SK-N-SH treated with all-trans-retinoic acid at 6 μM for 48 hours (cell line): ENCODE measurements at regions not wholly inside any gene's neighbourhood (a gene's known extent, or its start where the extent isn't known, plus 50 kb on each side); places are given as distances from the start of the nearest gene placed in this dataset.

Source experiments
- ATAC-seq: fragments of 200-7000 bp; cut with Tn5 transposase; 3 replicates; pipeline ENCODE4 v1.9.1; 2020; ENCODE audit warnings: mild to moderate bottlenecking, moderate library complexity
- ARNTL ChIP-seq: fragments of 450-650 bp; formaldehyde crosslinking; IDR thresholded peaks from 2 replicates; pipeline ENCODE4 v1.5.0; 2020; ENCODE audit warnings: low read depth, mild to moderate bottlenecking, moderate library complexity, borderline replicate concordance
- CSDC2 ChIP-seq: fragments of 250-450 bp; sonication (Bioruptor Pico); IDR thresholded peaks from 2 replicates; pipeline ENCODE4 v1.5.0; 2020; ENCODE audit warnings: mild to moderate bottlenecking, moderate library complexity
- GLIS3 ChIP-seq: fragments of 250-450 bp; sonication (Bioruptor Pico); IDR thresholded peaks from 2 replicates; pipeline ENCODE4 v1.5.0; 2020; ENCODE audit warnings: mild to moderate bottlenecking, moderate library complexity
- ISL1 ChIP-seq: fragments of 250-450 bp; sonication (Bioruptor Pico); IDR thresholded peaks from 2 replicates; pipeline ENCODE4 v2.1.2; 2022; ENCODE audit warnings: mild to moderate bottlenecking, moderate library complexity
- OSR1 ChIP-seq: fragments of 250-450 bp; sonication (Bioruptor Pico); IDR thresholded peaks from 2 replicates; pipeline ENCODE4 v1.8.0; 2022; ENCODE audit warnings: moderate library complexity, mild to moderate bottlenecking, inconsistent platforms
- PPARA ChIP-seq: fragments of 250-450 bp; sonication (Bioruptor Pico); IDR thresholded peaks from 2 replicates; pipeline ENCODE4 v1.5.0; 2020; ENCODE audit warnings: mild to moderate bottlenecking, borderline replicate concordance
- RARB ChIP-seq: fragments of 250-450 bp; sonication (Bioruptor Pico); IDR thresholded peaks from 2 replicates; pipeline ENCODE4 v1.8.0; 2021; ENCODE audit warnings: mild to moderate bottlenecking, moderate library complexity
- SNAI2 ChIP-seq: fragments of 250-450 bp; sonication (Bioruptor Pico); IDR thresholded peaks from 2 replicates; pipeline ENCODE4 v1.5.0; 2020; ENCODE audit warnings: mild to moderate bottlenecking, moderate library complexity
- TCF4 ChIP-seq: fragments of 250-450 bp; sonication (Bioruptor Pico); IDR thresholded peaks from 2 replicates; pipeline ENCODE4 v1.8.0; 2021; ENCODE audit warnings: mild to moderate bottlenecking, moderate library complexity, borderline replicate concordance
- TOX ChIP-seq: fragments of 250-450 bp; sonication (Bioruptor Pico); IDR thresholded peaks from 2 replicates; pipeline ENCODE4 v1.8.0; 2021; ENCODE audit warnings: mild to moderate bottlenecking, moderate library complexity, borderline replicate concordance
- ZC3H10 ChIP-seq: fragments of 250-450 bp; sonication (Bioruptor Pico); IDR thresholded peaks from 2 replicates; pipeline ENCODE4 v1.5.1; 2021; ENCODE audit warnings: mild to moderate bottlenecking, moderate library complexity
- ZFP3 ChIP-seq: fragments of 250-450 bp; sonication (Bioruptor Pico); IDR thresholded peaks from 2 replicates; pipeline ENCODE4 v1.5.0; 2020; ENCODE audit warnings: mild to moderate bottlenecking, moderate library complexity
- ZFP30 ChIP-seq: fragments of 450-650 bp; formaldehyde crosslinking; IDR thresholded peaks from 2 replicates; pipeline ENCODE4 v1.5.0; 2022; ENCODE audit warnings: mild to moderate bottlenecking, moderate library complexity
- ZNF565 ChIP-seq: fragments of 450-650 bp; formaldehyde crosslinking; conservative IDR thresholded peaks from 2 replicates; pipeline ENCODE4 v1.5.0; 2020; ENCODE audit warnings: low read depth, mild to moderate bottlenecking, moderate library complexity
- ZNF70 ChIP-seq: fragments of 450-650 bp; formaldehyde crosslinking; IDR thresholded peaks from 2 replicates; pipeline ENCODE4 v1.5.0; 2020; ENCODE audit warnings: mild to moderate bottlenecking, moderate library complexity
- ZNF8 ChIP-seq: fragments of 450-650 bp; formaldehyde crosslinking; IDR thresholded peaks from 2 replicates; pipeline ENCODE4 v1.5.0; 2020; ENCODE audit warnings: mild to moderate bottlenecking, moderate library complexity
- TF ChIP-seq, protein P1 (sequence below): fragments of 250-450 bp; sonication (Bioruptor Pico); IDR thresholded peaks from 2 replicates; pipeline ENCODE4 v1.8.0; 2021; ENCODE audit warnings: low read depth, mild to moderate bottlenecking, moderate library complexity, borderline replicate concordance
- TF ChIP-seq, protein P2 (sequence below): fragments of 250-450 bp; sonication (Bioruptor Pico); IDR thresholded peaks from 2 replicates; pipeline ENCODE4 v1.8.0; 2020; ENCODE audit warnings: mild to moderate bottlenecking, moderate library complexity, borderline replicate concordance
- TF ChIP-seq, protein P3 (sequence below): fragments of 250-450 bp; sonication (Bioruptor Pico); IDR thresholded peaks from 2 replicates; pipeline ENCODE4 v1.5.1; 2021; ENCODE audit warnings: mild to moderate bottlenecking, moderate library complexity
- TF ChIP-seq, protein P4 (sequence below): fragments of 250-450 bp; sonication (Bioruptor Pico); IDR thresholded peaks from 2 replicates; pipeline ENCODE4 v1.5.0; 2020; ENCODE audit warnings: mild to moderate bottlenecking, moderate library complexity
- TF ChIP-seq, protein P5 (sequence below): fragments of 250-450 bp; sonication (Bioruptor Pico); IDR thresholded peaks from 2 replicates; pipeline ENCODE4 v1.5.1; 2020; ENCODE audit warnings: low read depth, mild to moderate bottlenecking, moderate library complexity

DNA sequence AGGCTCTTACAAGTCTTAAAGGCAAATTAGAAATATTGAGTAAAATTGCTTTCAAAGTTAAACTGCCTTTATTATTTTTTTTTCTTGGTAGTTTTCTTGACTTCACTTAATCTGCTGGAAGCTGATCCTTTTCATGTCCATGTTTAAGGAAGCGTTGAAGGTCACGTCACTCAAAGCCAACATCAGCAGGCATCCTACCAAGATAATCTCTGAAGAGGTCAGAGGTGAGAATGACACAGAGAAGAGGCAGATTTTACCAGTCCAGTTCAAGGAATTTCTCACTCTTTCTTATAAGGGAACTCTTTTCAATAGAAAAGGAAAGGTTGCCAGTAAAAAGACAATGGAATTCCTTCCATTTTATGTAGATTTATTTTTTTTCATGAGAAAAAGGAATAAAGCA is 259.8 kb downstream of the ANXA1 start:
- ATAC-seq = no peak
- TF ChIP-seq ZNF8 (CRISPR knock-in tag) = no peak
- TF ChIP-seq ISL1 (CRISPR knock-in tag) = no peak
- TF ChIP-seq, protein P1, sequence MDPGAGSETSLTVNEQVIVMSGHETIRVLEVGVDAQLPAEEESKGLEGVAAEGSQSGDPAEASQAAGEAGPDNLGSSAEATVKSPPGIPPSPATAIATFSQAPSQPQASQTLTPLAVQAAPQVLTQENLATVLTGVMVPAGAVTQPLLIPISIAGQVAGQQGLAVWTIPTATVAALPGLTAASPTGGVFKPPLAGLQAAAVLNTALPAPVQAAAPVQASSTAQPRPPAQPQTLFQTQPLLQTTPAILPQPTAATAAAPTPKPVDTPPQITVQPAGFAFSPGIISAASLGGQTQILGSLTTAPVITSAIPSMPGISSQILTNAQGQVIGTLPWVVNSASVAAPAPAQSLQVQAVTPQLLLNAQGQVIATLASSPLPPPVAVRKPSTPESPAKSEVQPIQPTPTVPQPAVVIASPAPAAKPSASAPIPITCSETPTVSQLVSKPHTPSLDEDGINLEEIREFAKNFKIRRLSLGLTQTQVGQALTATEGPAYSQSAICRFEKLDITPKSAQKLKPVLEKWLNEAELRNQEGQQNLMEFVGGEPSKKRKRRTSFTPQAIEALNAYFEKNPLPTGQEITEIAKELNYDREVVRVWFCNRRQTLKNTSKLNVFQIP (CRISPR knock-in tag) = no peak
- TF ChIP-seq, protein P2, sequence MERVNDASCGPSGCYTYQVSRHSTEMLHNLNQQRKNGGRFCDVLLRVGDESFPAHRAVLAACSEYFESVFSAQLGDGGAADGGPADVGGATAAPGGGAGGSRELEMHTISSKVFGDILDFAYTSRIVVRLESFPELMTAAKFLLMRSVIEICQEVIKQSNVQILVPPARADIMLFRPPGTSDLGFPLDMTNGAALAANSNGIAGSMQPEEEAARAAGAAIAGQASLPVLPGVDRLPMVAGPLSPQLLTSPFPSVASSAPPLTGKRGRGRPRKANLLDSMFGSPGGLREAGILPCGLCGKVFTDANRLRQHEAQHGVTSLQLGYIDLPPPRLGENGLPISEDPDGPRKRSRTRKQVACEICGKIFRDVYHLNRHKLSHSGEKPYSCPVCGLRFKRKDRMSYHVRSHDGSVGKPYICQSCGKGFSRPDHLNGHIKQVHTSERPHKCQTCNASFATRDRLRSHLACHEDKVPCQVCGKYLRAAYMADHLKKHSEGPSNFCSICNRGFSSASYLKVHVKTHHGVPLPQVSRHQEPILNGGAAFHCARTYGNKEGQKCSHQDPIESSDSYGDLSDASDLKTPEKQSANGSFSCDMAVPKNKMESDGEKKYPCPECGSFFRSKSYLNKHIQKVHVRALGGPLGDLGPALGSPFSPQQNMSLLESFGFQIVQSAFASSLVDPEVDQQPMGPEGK (CRISPR knock-in tag) = no peak
- TF ChIP-seq ZNF70 (CRISPR knock-in tag) = no peak
- no peak for TF ChIP-seq CSDC2
- TF ChIP-seq ZFP3 = no peak
- TF ChIP-seq TOX (CRISPR knock-in tag) = no peak
- TF ChIP-seq OSR1 = no peak
- TF ChIP-seq ZFP30 = no peak
- TF ChIP-seq PPARA (CRISPR knock-in tag) = no peak
- TF ChIP-seq SNAI2 (CRISPR knock-in tag) = no peak
- no peak for TF ChIP-seq GLIS3 (CRISPR knock-in tag)
- TF ChIP-seq ARNTL (CRISPR knock-in tag) = no peak
- TF ChIP-seq, protein P3, sequence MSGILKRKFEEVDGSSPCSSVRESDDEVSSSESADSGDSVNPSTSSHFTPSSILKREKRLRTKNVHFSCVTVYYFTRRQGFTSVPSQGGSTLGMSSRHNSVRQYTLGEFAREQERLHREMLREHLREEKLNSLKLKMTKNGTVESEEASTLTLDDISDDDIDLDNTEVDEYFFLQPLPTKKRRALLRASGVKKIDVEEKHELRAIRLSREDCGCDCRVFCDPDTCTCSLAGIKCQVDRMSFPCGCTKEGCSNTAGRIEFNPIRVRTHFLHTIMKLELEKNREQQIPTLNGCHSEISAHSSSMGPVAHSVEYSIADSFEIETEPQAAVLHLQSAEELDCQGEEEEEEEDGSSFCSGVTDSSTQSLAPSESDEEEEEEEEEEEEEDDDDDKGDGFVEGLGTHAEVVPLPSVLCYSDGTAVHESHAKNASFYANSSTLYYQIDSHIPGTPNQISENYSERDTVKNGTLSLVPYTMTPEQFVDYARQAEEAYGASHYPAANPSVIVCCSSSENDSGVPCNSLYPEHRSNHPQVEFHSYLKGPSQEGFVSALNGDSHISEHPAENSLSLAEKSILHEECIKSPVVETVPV = no peak
- TF ChIP-seq ZC3H10 = no peak
- no peak for TF ChIP-seq RARB (CRISPR knock-in tag)
- TF ChIP-seq, protein P4, sequence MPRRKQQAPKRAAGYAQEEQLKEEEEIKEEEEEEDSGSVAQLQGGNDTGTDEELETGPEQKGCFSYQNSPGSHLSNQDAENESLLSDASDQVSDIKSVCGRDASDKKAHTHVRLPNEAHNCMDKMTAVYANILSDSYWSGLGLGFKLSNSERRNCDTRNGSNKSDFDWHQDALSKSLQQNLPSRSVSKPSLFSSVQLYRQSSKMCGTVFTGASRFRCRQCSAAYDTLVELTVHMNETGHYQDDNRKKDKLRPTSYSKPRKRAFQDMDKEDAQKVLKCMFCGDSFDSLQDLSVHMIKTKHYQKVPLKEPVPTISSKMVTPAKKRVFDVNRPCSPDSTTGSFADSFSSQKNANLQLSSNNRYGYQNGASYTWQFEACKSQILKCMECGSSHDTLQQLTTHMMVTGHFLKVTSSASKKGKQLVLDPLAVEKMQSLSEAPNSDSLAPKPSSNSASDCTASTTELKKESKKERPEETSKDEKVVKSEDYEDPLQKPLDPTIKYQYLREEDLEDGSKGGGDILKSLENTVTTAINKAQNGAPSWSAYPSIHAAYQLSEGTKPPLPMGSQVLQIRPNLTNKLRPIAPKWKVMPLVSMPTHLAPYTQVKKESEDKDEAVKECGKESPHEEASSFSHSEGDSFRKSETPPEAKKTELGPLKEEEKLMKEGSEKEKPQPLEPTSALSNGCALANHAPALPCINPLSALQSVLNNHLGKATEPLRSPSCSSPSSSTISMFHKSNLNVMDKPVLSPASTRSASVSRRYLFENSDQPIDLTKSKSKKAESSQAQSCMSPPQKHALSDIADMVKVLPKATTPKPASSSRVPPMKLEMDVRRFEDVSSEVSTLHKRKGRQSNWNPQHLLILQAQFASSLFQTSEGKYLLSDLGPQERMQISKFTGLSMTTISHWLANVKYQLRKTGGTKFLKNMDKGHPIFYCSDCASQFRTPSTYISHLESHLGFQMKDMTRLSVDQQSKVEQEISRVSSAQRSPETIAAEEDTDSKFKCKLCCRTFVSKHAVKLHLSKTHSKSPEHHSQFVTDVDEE = no peak
- TF ChIP-seq, protein P5, sequence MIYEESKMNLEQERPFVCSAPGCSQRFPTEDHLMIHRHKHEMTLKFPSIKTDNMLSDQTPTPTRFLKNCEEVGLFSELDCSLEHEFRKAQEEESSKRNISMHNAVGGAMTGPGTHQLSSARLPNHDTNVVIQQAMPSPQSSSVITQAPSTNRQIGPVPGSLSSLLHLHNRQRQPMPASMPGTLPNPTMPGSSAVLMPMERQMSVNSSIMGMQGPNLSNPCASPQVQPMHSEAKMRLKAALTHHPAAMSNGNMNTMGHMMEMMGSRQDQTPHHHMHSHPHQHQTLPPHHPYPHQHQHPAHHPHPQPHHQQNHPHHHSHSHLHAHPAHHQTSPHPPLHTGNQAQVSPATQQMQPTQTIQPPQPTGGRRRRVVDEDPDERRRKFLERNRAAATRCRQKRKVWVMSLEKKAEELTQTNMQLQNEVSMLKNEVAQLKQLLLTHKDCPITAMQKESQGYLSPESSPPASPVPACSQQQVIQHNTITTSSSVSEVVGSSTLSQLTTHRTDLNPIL = no peak

DNA sequence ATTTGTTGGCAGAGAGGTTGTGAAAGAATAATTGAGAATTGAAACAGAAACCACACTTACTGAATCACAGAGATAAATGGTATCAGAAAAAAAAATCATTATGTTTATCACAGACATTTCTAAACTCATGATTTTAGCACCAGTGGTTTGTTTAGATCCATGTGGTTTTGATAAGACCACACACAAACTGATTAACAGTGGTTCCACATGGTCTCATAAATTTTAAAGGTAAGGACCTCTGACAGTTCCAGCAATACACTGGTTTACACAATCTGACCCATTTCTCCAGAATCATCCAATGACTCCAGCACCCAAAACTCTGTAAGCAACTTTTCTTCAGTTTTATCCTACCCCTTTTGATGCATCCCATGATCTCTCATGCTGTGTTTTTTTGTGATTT is 261.2 kb downstream of the ANXA1 start:
- no peak for ATAC-seq
- TF ChIP-seq TCF4 (CRISPR knock-in tag) (no peak), ZFP30 (no peak), ZFP3 (no peak), SNAI2 (CRISPR knock-in tag) (no peak), ZNF565 (CRISPR knock-in tag) (no peak), RARB (CRISPR knock-in tag) (no peak), ZNF70 (CRISPR knock-in tag) (no peak), ZNF8 (CRISPR knock-in tag) (no peak), ARNTL (CRISPR knock-in tag) (no peak), GLIS3 (CRISPR knock-in tag) (no peak), TOX (CRISPR knock-in tag) (no peak), CSDC2 (no peak), OSR1 (no peak), PPARA (CRISPR knock-in tag) (no peak)
- TF ChIP-seq, protein P4 = no peak
- TF ChIP-seq, protein P3 = no peak
- TF ChIP-seq, protein P1 (CRISPR knock-in tag) = no peak
- TF ChIP-seq, protein P2 (CRISPR knock-in tag) = no peak
